ENCODE measurements at regions not wholly inside any gene's neighbourhood (a gene's known extent, or its start where the extent isn't known, plus 50 kb on each side); places are given as distances from the start of the nearest gene placed in this dataset.
"Not testable (repeated sequence)": the region's sequence is repeated elsewhere in the genome, so short reads cannot be mapped to it uniquely, and the experiment has no call there.

DNA sequence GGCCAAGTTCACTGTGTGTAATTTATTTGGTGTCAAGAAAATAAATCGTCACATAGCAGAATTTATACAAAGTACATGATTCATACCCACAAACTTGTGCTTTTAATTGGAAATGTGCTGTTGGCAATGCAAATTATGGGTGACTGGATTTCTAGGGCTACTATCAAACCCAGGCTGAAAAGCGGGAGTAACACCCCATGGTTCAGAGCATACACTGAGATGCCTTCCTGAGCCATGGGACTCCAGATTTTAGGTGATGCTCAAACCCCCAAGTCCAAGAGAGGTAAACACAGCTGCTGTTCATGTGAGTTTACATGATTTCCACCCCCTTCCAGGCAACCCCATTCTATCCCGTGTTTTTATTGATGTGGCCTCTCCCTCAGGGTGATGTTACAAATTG is 565.9 kb upstream of the ID2 start:
- DNase-seq, result no peak

DNA sequence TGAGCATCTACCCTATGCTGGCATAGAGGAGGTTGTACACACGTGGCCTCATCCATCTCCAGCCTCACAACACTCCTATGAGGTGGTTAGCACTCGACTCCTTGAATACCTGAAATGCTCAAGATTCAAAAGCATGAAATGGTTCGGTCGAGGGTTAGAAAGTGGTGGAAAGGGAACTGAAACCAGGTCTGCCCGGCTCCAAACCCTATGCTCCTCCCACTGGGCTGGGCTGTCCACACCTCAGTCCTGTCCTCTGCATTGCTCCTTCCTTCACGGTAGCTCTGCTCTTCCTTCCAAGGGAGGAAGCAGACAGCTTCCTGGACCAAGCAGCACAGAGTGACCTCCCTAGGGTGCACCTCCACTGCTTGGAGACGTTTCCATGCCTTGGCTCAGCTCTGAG is 565.2 kb upstream of the ID2 start:
- no peak for DNase-seq

DNA sequence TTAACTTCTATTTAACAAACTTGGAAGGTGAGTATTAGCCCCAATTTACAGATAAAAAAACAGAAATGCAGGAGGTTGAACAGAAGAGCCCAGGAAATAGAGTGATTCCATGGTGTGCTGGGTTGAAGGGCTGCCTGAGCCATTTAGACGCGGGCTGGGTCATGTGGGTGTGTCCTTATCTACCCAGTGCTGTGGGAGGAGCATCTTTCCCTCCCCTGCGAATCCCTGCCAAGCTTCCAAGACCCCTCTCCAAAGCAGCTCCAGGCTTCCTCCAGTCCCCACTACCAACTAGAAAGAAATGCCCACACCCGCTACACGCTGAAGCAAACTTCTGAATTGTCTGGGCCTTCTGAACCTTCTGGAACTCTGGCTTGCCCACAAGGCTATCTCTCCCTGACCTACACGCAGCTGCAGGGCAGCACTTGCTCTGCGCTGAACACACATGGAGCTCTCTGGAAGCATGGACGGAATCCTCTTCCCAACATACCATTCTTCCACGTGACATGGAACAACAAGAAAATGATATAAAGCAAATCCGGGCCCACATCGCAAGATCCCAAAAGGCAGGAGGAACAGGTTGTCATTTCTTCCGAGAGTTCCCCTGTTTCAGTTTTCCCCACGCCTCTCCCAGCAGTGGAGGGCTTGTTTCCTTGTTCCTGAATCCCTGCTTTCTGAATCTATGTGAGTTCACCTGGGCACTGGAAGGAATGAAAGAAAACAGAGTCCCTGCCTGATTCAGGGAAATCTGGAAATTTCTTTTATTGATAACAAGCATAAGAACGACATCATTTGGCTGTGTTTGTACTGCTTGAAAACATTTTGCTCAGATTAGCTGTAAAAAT is 562.7 kb upstream of the ID2 start:
- no peak for DNase-seq

DNA sequence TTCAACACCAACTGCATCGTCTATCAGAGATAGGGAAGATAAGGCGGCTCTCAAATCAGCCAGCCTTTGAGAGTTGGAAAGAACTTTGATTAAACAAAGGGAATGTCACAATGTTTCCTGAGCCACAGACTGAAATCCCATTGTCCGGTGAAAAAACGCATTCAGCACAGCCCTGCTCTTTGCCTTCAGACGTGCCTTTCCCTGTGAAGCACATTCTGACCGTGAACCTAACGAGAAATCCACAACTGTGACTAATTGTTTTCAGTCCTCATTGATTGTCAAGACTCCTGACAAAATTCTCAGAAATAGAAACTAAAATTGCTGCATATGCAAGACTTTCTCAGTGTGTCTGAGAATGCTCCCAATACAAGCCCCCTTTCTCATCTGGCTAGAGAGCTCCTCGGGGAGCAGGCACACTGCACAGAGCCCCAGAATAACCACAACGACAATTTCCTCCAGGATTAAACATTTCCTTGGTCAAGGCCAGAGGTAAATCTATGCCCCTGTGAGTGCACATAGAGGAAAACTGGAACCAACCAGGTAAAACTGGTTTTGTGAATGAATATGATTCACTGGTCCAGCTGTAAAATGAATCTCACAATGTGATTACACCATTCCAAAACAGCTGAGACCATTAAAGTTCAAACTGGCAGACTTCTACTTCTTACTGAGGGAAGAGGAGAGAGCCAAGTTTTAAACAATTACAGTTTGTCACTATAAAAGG is 561.9 kb upstream of the ID2 start:
- no peak for DNase-seq

DNA sequence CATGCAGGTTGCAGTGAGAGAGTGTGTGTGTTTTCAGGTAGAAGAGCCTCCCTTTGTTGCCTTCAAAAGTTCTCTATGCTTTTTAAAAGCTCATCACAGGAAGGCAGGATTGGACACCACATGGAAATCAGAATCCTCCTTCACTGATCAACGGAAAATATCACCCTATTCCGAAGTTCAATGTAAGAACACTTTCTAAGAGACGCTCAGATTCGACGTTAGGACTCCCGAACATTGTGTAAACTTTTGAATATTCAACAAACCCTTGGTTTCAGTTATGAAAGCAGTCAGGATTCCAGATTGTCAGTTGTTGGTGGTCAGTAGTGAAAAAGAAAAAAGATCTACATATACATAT is 561.4 kb upstream of the ID2 start:
- DNase-seq, result no peak

DNA sequence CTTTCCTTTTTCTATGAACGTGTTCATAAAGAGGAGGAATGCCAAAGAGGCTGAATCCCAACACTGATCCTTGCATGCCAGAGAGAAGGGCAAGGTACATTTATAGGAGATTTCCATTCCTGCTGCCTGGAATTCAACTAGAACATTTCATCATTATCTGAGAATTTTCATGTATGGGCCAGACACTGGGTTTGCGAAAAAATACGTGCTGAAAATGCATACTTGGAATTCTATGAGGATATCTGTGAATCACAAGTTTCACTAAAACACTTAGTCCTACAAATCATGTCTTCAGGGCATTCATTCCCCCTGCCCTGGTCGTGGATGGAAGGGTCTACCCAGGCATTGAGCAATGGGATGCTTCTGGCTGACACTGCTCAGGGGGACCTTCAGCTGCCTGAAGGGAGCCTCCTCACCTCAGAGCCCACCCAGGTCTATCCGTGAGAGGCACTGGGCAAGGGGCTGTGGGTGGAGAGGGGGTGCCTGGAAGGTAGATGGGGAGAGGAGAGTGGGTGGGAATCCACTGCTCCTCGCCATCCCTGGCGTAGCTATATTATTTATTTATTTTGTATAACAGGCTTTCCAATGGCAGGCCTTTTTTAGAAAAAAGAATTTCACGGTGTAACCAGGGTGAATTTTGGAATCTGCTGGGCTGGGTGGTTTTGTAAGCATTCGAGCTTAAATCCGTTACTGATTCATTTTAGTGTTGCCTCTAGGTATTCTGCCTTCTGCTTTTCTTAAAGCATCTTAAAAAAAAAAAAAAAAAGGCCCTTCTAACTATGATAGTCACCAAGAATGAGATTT is 560.6 kb upstream of the ID2 start:
- DNase-seq, result no peak

DNA sequence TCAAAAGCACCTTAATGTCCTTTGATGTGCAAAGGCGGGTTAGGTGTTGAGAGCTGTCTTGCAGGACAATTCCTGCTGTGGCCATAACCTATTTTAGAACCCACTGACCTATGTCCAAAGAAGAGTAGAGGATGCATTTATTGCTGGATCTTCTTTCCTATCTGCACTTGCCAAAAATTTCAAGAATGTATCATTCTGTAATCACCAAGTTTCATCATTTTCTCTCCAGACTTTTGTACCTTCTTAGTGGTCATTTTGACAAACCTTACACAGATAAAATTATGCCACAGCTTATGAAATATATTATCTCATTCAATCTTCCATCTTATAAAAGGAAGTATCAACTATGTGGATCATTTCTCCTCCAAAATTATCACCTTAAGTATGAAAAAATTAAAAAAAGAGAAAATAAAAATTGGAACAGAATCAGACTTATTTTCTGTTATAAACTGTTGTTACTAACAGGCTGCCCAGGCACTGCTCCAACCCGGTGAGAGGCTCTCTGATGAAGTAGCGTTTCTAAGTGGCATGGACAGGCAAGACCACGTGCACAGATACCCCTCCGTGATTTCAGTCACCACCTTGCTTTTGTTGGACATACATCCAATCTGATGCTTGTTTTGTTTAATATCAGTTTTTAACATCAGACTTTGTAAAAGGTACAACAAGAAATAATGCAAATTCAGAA is 559.9 kb upstream of the ID2 start:
- DNase-seq, result no peak

DNA sequence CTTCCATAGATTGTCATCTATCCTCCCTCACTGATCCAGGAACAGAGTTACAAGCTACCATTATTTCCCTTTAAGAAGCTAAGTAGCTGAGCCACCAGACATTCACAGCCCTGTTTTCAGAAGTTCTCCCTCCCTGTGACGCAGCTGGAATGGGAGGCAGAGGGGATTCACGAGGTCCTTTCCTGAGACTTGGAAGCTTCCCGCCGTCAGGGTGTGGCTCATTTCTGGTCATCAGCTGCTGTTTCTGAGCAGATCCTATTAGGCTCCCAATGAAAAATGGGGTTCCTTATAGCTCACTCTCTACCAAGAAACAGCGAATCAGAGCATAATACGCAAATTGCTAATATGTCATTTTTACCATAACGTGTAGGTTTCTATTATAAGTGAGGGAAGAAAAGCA is 559.3 kb upstream of the ID2 start:
- DNase-seq, result no peak

DNA sequence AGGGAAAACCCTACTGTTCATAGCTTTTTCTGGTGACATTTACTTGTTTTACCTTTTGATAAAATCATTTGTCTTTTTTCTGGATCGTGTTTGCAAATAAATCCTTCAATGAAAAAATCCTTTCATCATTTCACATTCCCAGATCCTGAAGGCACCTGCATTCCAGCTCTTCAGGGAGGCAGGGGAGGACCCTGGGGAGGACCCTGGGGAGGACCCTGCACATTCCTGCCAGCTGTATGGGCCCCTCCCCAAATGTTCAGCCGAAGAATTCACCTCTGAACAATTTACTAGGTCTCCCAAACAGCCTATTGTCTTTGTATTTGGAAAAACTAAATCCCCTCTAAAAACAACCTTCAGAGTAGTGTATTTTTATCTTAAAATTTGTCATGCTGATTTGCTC is 558.4 kb upstream of the ID2 start:
- no peak for DNase-seq

DNA sequence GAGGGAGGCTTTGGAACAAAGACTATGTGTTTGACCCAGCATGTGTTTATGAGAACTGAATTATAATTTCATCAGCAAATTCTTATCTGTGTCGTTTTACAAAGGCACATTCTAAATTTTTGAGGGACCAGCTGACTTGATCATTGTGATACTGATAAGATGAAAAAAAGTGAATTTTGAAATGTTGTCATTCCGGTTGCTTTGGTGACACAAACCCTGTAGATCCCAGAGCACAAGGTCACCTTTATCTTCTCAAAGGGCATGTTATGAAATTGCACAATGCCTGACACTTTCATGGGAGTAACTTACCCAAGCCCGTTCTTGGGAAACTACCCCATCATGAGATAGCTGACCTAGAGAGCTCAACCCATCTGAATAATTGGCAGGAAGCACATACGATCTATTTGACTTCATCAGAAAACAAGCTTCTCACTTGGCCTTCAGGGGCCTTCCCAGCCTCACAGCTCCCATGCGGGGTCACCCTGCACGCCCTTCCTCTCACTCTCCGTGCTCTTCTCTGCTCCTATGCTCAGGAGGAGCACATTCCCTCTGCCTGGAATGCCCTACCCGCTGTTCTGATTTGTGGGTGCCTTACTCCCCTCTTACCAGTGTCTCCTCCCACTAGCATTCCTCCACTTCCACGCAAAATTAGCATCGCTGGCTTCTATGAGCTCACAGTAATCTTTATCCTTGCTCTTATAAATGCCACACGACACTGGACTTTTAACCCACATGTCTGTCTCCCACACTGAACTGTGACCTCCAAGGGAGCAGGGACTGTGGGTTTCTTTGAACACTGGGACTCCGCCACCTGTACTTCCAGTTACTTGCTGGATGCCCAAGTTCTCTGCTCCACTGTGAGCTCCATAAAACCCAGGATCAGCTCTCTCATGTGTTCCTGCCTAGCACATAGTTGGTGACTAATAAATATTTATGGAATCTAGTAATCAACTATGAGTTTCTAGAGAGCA is 555.8 kb upstream of the ID2 start:
- DNase-seq, result no peak

DNA sequence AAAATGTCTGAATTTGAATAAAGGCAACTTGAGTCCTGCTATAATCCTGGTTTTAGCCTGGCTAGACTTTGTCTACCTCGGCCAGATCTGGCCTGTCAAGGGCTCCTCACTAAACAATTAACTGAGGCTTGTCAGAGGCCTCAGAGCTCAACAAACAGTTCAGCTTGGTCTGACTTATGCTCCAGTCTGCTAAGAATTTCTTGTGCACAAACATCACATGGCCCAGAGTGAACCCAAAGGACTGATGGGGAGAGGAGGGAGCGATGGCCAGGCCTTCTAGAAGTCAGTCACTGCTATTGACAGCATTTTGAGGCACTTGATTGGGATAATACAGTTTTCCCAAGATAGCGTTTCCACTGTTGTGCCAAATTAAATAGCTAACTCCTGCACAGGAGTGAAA is 555.1 kb upstream of the ID2 start:
- DNase-seq, result no peak

DNA sequence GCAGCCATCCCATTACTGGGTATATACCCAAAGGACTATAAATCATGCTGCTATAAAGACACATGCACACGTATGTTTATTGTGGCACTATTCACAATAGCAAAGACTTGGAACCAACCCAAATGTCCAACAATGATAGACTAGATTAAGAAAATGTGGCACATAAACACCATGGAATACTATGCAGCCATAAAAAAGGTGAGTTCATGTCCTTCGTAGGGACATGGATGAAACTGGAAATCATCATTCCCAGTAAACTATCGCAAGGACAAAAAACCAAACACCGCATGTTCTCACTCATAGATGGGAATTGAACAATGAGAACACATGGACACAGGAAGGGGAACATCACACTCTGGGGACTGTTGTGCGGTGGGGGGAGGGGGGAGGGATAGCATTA is 550.4 kb upstream of the ID2 start:
- DNase-seq, result not testable (repeated sequence)

DNA sequence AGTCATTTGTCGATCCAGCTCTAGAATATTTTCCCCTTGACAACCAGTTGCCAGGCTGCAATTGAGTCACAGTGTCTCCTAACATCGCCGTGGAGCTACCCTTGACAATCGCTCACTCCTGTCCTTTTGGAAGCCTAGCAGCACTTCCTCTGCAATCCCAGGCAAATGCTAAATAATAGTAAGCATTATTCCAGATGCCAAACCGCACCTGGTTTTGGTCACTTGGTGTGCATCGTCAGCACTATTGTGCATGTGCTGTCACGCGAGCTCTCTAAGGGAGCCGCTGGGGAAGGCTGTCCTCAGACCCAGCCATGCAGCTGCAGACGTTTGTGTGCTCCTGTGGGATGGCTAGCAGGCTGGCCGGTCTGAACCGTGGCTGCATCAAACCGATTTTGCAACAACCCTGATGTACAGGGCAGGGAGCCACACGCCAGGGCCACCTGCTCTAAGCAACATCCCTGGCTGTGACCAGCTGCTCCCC is 549.5 kb upstream of the ID2 start:
- no peak for DNase-seq

DNA sequence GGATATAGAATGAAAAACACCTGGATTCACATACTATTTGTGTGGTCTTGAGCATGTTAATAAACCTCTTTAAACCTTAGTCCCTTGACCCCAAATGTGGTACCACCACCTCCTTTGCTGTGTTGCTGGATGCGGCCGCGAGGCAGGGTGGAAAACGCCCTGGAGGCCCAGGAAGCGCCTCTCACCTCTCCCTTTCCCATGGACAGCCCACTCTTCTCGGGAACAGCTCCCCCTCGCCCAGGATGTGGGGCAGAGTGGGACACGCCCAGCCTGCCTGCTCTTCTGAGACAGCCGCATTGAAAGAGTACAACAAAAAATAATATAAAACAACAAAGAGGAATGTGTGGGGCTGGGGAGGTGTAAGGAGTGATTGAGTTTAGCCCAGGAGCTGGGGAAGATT is 549.0 kb upstream of the ID2 start:
- no peak for DNase-seq

DNA sequence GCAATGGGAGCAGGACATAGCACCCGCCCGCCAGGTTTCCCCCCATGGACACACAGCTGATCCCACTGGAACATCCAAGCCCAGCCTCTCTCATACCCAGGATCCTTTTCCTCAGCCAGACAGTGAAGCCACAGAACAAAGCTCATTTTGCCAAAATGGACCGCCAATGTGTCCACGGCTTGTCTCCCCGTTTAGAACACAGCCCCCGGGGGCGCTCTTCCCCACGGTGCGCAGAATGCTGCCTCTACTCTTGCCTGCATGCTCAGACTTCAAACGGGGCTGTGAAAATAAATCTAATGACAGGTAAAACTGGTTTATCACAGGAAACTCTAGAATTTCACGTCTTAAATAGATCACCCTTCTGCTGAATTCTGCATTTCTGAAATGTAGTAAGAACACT is 548.5 kb upstream of the ID2 start:
- DNase-seq, result no peak

DNA sequence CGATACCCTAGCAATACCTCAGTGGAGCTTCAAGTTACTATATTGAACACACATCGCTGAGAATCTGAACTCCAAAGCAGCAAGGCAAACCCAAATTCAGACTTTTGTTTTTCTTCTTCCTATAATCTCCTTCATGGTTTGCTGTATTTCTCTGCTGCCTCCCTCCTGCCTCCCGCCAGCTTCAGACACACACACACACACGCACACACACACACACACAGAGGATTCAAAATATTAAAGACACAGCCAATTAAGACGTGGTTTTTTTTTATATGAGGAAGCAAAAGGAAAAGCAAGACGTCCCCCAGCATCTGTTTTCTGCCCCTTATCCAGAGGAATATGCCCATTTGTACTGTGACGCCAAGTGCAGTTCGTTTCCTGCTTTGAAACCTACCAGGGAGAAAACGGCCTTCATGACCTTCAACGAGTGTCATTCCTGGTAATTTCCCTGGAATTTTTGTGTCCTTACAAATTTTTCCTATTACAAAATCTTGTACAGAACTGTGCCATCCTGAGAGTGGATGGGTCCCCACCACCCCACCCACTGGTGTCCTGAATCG is 547.9 kb upstream of the ID2 start:
- no peak for DNase-seq

DNA sequence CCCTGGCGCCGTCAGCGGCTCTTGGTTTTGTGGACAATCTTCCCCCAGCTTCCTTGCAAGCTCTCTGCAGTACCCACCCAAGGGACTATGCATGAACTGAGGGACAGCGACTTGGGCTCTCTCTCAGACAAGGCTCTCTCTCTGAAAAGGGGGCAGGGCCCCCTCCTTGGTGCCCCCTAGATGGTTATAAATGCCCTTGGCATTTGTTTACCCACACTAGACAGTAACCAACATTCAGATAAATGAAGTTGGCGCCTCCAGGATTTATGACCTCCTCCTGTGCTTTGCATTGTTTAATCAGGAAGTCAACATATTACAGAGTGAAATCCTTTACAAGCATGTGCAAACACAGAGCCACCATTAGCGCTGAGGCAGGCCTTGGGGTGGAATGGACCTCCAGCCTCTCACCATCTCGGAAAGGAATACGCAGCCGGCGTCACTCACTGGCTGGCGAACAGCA is 547.4 kb upstream of the ID2 start:
- no peak for DNase-seq

DNA sequence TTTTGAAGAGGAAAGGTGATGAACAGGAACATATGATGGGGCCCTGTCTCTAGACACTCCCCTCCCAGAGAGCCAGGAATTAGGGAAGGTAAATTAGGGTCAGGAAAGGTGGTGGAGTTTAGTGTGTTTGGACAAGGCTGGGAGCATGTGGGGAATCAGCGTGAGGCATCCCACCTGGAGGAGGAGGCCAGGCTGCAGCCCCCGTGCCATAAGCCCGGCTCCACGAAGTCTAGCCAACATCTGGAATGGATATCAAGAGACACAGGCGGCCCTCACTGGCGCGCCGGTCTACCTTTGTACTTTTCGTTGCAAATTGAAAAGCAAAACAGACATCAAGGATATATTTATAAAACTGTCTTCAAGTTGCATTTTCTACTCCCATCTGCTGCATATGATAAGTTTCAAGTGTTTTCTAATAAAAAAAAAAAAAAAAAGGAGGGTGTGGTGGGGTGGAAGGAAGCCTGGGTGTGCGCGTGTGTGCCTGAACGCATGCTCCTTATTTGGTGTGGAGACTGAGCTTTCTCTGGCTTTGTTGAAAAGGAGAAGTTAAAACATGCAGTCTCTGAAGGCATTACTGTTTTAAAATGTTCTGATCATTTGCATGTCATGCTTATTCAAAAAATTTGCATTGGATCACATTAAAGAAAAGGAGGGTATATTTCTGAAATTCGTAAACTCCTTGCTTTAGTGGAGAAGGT is 546.7 kb upstream of the ID2 start:
- DNase-seq, result no peak

DNA sequence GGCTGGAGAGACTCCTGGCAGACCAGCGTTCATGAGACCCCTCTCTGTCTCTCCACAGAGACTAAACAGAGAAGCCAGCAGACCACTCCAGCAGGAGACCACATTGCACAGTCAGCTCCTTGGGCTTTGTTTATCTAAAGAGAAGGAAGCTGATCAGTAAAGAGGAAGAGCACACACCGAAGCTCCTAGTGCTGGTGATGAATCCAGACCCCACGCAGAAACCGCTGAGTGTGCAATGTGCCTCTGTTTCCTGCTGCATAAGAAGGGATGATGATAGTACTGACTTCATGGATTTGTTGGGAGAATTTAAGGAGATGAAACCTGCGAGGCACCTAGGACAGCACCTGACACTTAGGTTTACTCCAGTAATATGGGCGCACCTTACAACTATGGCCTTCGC is 544.1 kb upstream of the ID2 start:
- DNase-seq, result no peak

DNA sequence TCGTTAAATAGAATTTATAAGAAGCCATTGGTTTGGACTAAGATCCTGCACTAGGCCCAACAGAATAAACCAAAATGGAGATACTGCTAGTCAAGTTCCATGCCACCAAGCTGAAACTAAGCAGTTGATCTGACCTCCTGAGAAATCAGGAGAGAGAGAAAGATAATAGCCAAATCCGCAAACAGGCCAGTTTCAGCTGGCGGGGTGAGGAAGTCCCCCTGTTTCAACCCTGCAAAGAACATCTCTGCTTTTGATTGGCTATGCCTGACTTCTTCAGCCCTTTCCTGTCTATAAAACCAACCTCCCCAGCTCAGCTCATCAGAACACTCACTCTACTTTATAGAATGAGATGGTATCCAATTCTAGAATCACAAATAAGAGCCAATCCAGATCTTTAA is 543.3 kb upstream of the ID2 start:
- no peak for DNase-seq
